NOMO-1 treated with dmso at 0.1 percent for 144 hours (cell line): ENCODE measurements at regions not wholly inside any gene's neighbourhood (a gene's known extent, or its start where the extent isn't known, plus 50 kb on each side); places are given as distances from the start of the nearest gene placed in this dataset.

ENCODE experiments used
- DNase-seq: peaks from one replicate; lab custom pipeline; 2025; ENCODE audit not compliant: unreplicated experiment; lab: John Stamatoyannopoulos, UW

- no peak for DNase-seq
Measured at GRCh38 chr2:21486445-21486844, 362.7 kb downstream of the TDRD15 start.

DNA sequence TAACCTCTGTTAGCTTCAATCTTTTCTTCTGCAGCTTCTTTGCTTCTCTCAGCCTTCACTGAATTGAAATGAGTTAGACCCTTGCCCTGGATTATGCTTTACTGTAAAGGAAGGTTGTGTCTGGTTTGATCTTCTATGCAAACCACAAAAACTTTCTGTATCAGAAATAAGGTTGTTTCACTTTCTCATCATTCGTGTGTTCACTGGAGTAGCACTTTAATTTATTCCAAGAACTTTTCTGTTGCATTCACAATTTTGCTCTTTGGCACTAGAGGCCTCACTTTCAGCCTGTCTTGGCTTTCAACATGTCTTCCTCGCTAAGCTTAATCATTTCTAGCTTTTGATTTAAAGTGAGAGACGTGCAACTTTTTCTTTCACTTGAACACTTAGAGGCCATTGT lies 365.3 kb downstream of the TDRD15 start:
- no peak for DNase-seq

- no peak for DNase-seq
Measured at GRCh38 chr2:21498016-21498415, 374.2 kb downstream of the TDRD15 start.

- DNase-seq: no peak
Measured at GRCh38 chr2:21500401-21500945, 376.7 kb downstream of the TDRD15 start.

GRCh38 chr2:21501376-21502027 lies 377.7 kb downstream of the TDRD15 start:
- no peak for DNase-seq

GRCh38 chr2:21515903-21516302 lies 392.1 kb downstream of the TDRD15 start:
- no peak for DNase-seq

DNA sequence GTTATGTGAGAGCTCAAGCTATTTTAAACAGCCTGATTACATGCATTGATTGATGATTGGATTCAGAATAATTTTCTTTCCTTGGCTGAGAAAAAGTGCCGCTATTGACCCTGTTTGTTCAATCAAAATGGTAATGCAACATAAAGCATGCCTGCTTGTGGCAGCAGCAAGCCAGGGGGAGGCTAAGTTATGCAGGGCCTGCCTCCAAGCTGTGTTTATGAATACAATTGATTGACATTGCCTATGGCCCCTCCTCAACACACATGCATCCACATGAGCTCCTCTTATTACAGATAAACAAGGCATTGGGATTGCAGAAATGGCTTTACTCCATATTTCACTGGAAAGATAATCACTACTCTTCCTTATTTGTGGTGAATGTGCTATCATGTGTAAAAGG lies 395.6 kb downstream of the TDRD15 start:
- no peak for DNase-seq

DNA sequence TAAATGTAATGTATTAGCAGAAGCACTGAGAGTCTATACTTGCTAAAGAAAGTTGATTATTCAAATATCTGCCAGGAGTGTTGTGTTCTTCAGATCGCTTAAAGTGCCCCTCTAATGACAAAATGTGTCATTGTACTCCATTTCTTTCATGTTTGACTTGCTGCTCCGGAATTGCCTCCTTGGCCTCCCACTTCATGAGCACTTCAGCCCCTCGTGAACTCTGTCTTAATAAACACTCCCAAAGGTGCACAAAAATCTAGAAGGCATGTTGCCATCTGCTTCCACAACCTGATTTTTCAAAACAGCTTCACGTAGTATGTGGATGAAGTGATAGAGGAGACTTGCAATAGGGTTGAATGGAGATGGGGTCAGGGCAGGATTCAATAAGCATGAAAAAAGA lies 396.1 kb downstream of the TDRD15 start:
- no peak for DNase-seq

DNA sequence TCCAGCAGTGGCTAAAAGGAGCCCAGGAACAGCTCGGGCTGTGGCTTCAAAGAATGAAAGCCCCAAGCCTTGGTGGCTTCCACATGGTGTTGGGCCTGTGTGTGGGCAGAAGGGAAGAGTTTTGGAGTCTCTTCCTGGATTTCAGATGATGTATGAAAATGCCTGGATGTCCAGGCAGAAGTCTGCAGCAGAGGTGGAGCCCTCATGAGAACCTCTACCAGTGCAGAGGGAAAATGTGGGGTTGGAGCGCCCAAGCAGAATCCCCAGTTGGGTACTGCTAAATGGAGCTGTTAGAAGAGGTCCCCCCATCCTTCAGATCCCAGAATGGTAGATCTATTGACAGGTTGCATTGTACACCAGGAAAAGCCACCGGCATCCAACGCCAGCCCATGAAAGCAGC lies 412.1 kb downstream of the TDRD15 start:
- no peak for DNase-seq

DNA sequence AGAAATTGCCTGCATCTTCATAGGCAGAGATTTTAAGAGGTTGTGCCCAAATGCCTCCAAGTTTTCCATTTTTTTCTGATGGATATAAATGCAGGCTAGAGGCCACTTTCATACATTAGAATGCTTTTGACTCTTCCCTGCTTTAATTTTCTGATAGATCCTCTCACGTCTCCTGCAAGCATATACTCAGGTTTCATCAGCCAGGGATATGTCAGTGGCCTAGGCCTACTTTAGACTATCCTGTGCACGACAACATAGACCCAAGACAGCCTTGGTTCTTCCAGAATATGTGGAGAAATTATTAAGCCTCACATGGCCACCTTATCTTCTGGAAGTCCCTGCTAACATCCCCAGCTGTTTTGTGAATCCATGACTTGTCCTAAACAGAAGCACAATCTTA lies 415.9 kb downstream of the TDRD15 start:
- no peak for DNase-seq

GRCh38 chr2:21543630-21544029 lies 419.9 kb downstream of the TDRD15 start:
- DNase-seq: no peak

DNA sequence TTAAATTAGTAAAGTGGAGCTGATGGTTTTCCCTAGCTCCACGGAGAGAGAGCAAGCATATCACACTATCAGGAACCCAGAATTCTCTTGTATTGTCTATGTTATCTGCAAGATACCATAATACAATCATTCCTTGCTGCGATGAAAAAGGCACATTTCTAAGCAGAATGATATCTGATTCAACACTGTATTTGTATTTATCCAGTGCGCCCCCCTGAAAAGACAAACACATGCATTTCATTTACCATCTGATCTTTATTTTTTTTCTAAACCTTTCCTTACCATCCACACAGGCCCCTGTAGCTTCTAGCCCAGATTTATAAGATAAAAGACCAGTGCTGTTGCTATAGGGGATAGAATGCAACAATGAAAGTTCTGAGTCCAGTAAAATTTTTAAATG lies 420.6 kb downstream of the TDRD15 start:
- no peak for DNase-seq

DNA sequence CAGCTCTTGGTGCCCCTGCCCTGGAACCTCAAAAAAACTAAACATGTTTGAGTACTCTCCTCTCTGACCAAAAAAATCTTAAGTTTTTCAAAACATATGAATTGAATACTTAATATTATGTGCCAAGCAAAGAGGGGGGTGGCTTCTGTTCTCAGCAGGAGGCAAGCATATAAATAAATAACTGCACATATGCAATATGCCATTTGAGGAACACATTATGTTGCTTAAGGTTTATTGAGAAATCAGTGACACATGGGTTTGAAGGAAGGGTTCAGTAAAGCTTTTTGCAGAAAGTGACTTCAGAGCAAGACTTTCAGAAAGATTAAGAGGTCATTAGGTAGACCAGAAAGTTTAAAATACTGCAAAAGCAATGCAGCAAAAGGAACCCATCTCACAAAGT lies 429.2 kb downstream of the TDRD15 start:
- peak; percentile 69 for DNase-seq

GRCh38 chr2:21559351-21559750 lies 435.6 kb downstream of the TDRD15 start:
- DNase-seq: no peak

DNA sequence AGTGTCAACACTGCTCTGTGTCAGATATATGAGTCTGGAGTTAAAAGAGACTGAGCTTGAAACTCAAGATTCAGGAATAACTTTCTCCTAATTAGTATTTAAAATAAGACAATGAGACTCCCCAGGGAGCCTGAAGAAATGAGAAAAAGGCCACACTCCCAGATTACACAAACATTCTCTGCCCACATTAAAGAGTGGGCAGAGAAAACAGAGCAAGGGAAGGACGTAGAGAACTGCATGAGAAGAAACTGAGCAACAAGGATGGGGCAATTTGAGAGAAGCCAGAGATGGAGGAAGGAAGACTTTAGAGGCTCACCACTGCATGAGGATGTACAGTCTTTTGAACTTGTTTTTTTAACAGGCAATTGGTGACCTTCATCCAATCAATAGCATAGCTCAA lies 438.2 kb downstream of the TDRD15 start:
- no peak for DNase-seq

- DNase-seq: no peak
Measured at GRCh38 chr2:21567395-21567794, 443.6 kb downstream of the TDRD15 start.

- DNase-seq: no peak
Measured at GRCh38 chr2:21571686-21572085, 447.9 kb downstream of the TDRD15 start.

DNA sequence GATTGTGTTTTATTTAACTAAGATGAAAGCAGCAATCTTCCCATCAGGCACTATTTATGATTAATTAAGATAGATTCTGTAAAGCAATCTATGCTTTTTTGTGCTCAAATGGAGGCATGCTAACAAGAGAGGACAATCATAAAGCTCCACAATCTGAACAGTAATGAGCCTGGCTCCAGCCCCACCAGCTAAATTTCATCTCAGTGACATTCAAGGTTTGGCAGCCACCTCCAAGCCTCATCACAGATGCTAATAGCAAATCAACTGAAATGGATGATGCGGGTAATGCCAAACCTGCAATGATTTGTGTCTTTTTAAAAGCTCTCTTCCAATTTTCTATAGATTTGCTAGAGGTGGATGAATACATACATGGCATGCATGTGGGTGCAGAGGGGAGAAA lies 456.6 kb downstream of the TDRD15 start:
- no peak for DNase-seq

DNA sequence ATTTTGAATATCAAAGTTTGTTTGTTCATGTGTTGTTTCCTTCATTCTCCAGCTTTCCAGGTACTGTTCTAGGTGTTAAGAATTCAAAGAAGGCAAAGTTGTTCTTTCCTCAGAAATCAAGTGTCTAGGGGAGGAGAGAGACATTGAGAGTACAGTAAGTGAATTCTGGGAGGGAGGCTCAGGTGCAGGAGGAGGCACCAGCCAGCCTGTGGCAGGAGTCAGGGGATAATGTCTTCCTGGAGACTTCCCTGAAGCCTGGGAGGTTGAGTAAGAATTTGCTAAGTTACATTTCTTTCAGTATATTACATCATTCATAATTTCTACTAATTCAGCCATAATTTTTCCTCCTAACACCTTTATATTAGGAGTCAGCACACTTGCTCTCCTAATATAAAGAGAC lies 462.1 kb downstream of the TDRD15 start:
- DNase-seq: no peak

DNA sequence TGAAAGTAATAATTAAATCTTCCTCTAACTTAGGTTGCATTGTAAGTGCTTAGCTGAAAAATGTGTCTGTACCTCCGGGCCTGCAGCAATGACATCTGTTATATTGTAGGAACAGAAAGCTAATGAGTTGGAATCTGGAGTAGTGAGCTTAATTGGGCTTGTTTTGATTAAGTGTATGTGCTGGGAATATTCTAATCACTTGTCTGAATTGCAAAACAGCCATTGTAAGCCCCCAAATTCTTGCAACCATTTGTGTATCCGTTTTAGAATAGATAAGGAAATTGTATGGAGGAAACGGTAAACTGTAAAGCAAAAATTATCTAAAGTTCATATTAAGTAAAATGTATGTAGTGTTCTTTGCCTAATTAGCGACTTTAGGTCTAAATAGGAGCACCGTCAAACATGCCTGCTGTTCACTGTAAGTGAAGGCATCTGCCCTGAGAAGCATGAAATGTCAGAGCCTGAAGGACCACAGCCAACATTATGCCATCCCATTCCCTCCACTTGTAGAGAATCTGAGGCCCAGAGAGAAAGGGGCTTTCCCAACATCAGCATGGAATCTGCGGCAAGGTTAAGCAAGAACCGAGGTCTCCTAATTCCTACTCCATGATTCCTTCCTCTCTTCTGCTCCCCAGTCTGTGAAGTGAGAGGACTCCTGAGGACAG lies 466.4 kb downstream of the TDRD15 start:
- no peak for DNase-seq

GRCh38 chr2:21591926-21592325 lies 468.2 kb downstream of the TDRD15 start:
- no peak for DNase-seq

DNA sequence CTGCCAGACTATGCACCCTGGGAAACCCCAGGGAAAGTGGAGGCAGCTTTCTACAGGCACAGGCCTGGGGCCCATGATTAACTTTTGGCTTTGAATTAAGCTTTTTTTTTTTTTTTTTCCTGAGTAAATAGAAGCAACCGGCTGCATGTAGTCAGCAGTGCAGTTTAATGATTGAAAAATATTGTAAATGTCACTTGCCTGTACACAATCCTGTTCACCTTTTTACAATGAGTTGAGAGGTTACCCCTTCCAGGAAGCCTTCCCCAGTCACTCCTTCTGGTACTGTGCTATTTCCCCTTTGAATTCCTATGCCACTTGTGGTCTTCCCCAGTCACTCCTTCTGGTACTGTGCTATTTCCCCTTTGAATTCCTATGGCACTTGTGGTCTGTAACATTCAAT lies 475.6 kb downstream of the TDRD15 start:
- DNase-seq: no peak

GRCh38 chr2:21602789-21603188 lies 479.0 kb downstream of the TDRD15 start:
- DNase-seq: no peak
